Endothelial cell of umbilical vein (primary cell): ENCODE measurements at regions not wholly inside any gene's neighbourhood (a gene's known extent, or its start where the extent isn't known, plus 50 kb on each side); places are given as distances from the start of the nearest gene placed in this dataset.

Experiments
- BruUV-seq: library from RNA; stranded (reverse); fragments of 400-500 nt; replicated peaks from 2 replicates; lab custom pipeline; 2021; lab: Mats Ljungman, UMichigan
- CTCF ChIA-PET: fragments of 300-600, 350-600 bp; sonication (Branson Sonifier 250); formaldehyde crosslinking; loops from one replicate; lab custom pipeline; 2021; ENCODE audit warnings: antibody characterized with exemption, inconsistent platforms; lab: Charles Lee
- POLR2A ChIA-PET: fragments of 300-600, 350-600 bp; sonication (Branson Sonifier 250); formaldehyde crosslinking; loops from one replicate; lab custom pipeline; 2021; ENCODE audit warnings: antibody characterized with exemption, inconsistent platforms; lab: Charles Lee
- DNase-seq: peaks from one replicate; pipeline ENCODE4 v3.0.0-alpha.2; 2011; ENCODE audit warnings: low read depth, low spot score
- FAIRE-seq: peaks from 2 replicates; lab custom pipeline; 2011; peaks lifted over from hg19 to GRCh38; lab: Jason Lieb, UNC
- H2AFZ ChIP-seq: 2 replicates; pipeline ENCODE4 v1.6.0; 2012; ENCODE audit warnings: low read depth, low read length, control low read depth, inconsistent platforms
- H3K27ac ChIP-seq: 2 replicates; pipeline ENCODE4 v1.5.1; 2011; ENCODE audit warnings: low read depth, mild to moderate bottlenecking, control low read depth, low read length, moderate library complexity; ENCODE audit not compliant: insufficient read depth
- H3K27me3 ChIP-seq, 2 experiments: 2 replicates each; pipeline versions ENCODE4 v1.6.0 to v1.6.1; 2011; ENCODE audit warnings: low read length in 2 of 2, mixed read lengths in 1 of 2; ENCODE audit not compliant: control insufficient read depth in 2 of 2, insufficient read depth in 2 of 2
- H3K36me3 ChIP-seq, 2 experiments: 2 replicates in 1 of 2; 3 replicates in 1 of 2; pipeline ENCODE4 v1.5.1; 2011; ENCODE audit warnings: low read length in 2 of 2, mild to moderate bottlenecking in 1 of 2, moderate library complexity in 1 of 2; ENCODE audit not compliant: control insufficient read depth in 2 of 2, insufficient read depth in 2 of 2; ENCODE audit errors: extremely low read depth in 1 of 2
- H3K4me1 ChIP-seq: 3 replicates; pipeline ENCODE4 v1.5.1; 2011; ENCODE audit warnings: mild to moderate bottlenecking, low read length; ENCODE audit not compliant: control insufficient read depth, insufficient read depth; ENCODE audit errors: extremely low read depth
- H3K4me2 ChIP-seq: 2 replicates; pipeline ENCODE4 v1.6.1; 2011; ENCODE audit warnings: low read length, control low read depth, mixed read lengths; ENCODE audit not compliant: insufficient read depth
- H3K4me3 ChIP-seq, 3 experiments: fragments of 200-600 bp in 1 of 3; sonication (generic), shearing (Covaris generic) in 1 of 3; replicated peaks in 1 of 3; 2 replicates each; pipeline ENCODE4 v1.5.1; 2011 to 2016; ENCODE audit warnings: control low read depth in 3 of 3, low read length in 3 of 3, mild to moderate bottlenecking in 2 of 3, inconsistent platforms in 1 of 3, low read depth in 1 of 3, moderate library complexity in 1 of 3; ENCODE audit not compliant: insufficient read depth in 1 of 3
- H3K79me2 ChIP-seq: 2 replicates; pipeline ENCODE4 v1.6.0; 2012; ENCODE audit warnings: low read length, inconsistent platforms; ENCODE audit not compliant: control insufficient read depth, insufficient read depth
- H3K9ac ChIP-seq: replicated peaks from 2 replicates; pipeline ENCODE3; 2011; ENCODE audit warnings: low read length, control low read depth; ENCODE audit not compliant: insufficient read depth; ENCODE audit errors: extremely low read depth
- H3K9me1 ChIP-seq: replicated peaks from 3 replicates; pipeline ENCODE4 v1.6.0; 2011; ENCODE audit warnings: mild to moderate bottlenecking, low read length; ENCODE audit not compliant: control insufficient read depth, insufficient read depth; ENCODE audit errors: extremely low read depth
- H3K9me3 ChIP-seq: replicated peaks from 2 replicates; pipeline ENCODE4 v1.5.1; 2012; ENCODE audit warnings: low read length, inconsistent platforms; ENCODE audit not compliant: control insufficient read depth, insufficient read depth
- H4K20me1 ChIP-seq: replicated peaks from 2 replicates; pipeline ENCODE3; 2011; ENCODE audit warnings: mild to moderate bottlenecking, low read length; ENCODE audit not compliant: control insufficient read depth, insufficient read depth; ENCODE audit errors: extremely low read depth
- CTCF ChIP-seq, 2 donors: IDR thresholded peaks; 1 replicate in 1 of 2; 2 replicates in 1 of 2; pipeline ENCODE4 v1.5.1; 2011; ENCODE audit warnings: low read length in 2 of 2, mild to moderate bottlenecking in 2 of 2, moderate library complexity in 2 of 2, control low read depth in 1 of 2, inconsistent platforms in 1 of 2, low read depth in 1 of 2; ENCODE audit not compliant: insufficient read depth in 1 of 2; ENCODE audit errors: extremely low read depth in 1 of 2
- EZH2 ChIP-seq: IDR thresholded peaks from 2 replicates; pipeline ENCODE4 v1.6.1; 2012; ENCODE audit warnings: borderline replicate concordance, low read depth, mild to moderate bottlenecking, moderate library complexity, low read length, inconsistent platforms; ENCODE audit not compliant: severe bottlenecking
- FOS ChIP-seq: IDR thresholded peaks from 2 replicates; pipeline ENCODE4 v1.6.1; 2011; ENCODE audit warnings: mild to moderate bottlenecking, low read length, moderate library complexity, borderline replicate concordance; ENCODE audit not compliant: insufficient read depth
- GATA2 ChIP-seq: IDR thresholded peaks from 2 replicates; pipeline ENCODE4 v1.7.0; 2011; ENCODE audit warnings: low read depth, mild to moderate bottlenecking, moderate library complexity, mixed read lengths, low read length; ENCODE audit not compliant: insufficient read length, insufficient read depth
- JUN ChIP-seq: IDR thresholded peaks from 2 replicates; pipeline ENCODE4 v1.6.1; 2011; ENCODE audit warnings: borderline replicate concordance, low read depth; ENCODE audit not compliant: insufficient read length, insufficient read depth
- MAX ChIP-seq: IDR thresholded peaks from 2 replicates; pipeline ENCODE4 v1.6.1; 2011; ENCODE audit not compliant: insufficient read depth, insufficient read length
- MYC ChIP-seq: IDR thresholded peaks from one replicate; pipeline ENCODE4 v1.6.1; 2011; ENCODE audit warnings: mild to moderate bottlenecking, low read depth, low read length
- POLR2A ChIP-seq: IDR thresholded peaks from 2 replicates; pipeline ENCODE4 v1.6.1; 2012; ENCODE audit warnings: low read depth, mild to moderate bottlenecking, control low read depth, low read length
- POLR2AphosphoS5 ChIP-seq: IDR thresholded peaks from 2 replicates; pipeline ENCODE4 v1.6.1; 2012; ENCODE audit warnings: low read depth, mild to moderate bottlenecking, control low read depth, low read length, moderate library complexity; ENCODE audit not compliant: insufficient read depth
- dilution Hi-C: fragments of 300-500 bp; cut with MboI; formaldehyde crosslinking; loops from one replicate; pipeline ENCODE4 v1.15.0; 2019; ENCODE audit warnings: low sequenced_read_pairs; ENCODE audit not compliant: extremely low pct_ligation_motif_present
- intact Hi-C: fragments of 100-400 bp; cut with micrococcal nuclease; formaldehyde crosslinking; loops from one replicate; pipeline ENCODE4 v1.10.0; 2022

GRCh38 chr1:57886376-57886775 lies 462.5 kb upstream of the DAB1 start:
- Histone ChIP-seq H3K36me3 (no peaks in the 10 kb centered on the region), H3K4me2 (no peak overlapping the region), H3K9me1 (no peaks in the 10 kb centered on the region), H3K9ac (no peak overlapping the region), H3K4me1 (no peaks in the 10 kb centered on the region), H3K27me3 (no peaks in the 10 kb centered on the region), H3K79me2 (no peaks in the 10 kb centered on the region), H3K27ac (no peak overlapping the region), H2AFZ (no peak overlapping the region), H4K20me1 (no peaks in the 10 kb centered on the region), H3K9me3 (no peaks in the 10 kb centered on the region), H3K4me3 (no peak overlapping the region)
- ChIA-PET POLR2A (no interaction called here), CTCF (no interaction called here)
- dilution Hi-C loops (no loop called here), intact Hi-C loops (no loop called here)
- no peak for TF ChIP-seq MAX
- no peak for TF ChIP-seq EZH2
- no peak for TF ChIP-seq MYC
- no peak for TF ChIP-seq GATA2
- TF ChIP-seq JUN: no peak
- TF ChIP-seq POLR2AphosphoS5: no peak
- no peak for TF ChIP-seq POLR2A
- TF ChIP-seq FOS: no peak
- TF ChIP-seq CTCF (IDR thresholded peaks at IDR 0.05; ENCODE audit: extremely low read depth in 1 of 2, insufficient read depth in 1 of 2, low read depth in 1 of 2, low read length in 2 of 2): no peak
- no peak for FAIRE-seq
- no TSS peak for BruUV-seq
- no peak for DNase-seq
